ENCODE measurements at regions not wholly inside any gene's neighbourhood (a gene's known extent, or its start where the extent isn't known, plus 50 kb on each side); places are given as distances from the start of the nearest gene placed in this dataset.
"Not testable (repeated sequence)": the region's sequence is repeated elsewhere in the genome, so short reads cannot be mapped to it uniquely, and the experiment has no call there.

- Histone ChIP-seq H3K4me2 (ENCODE audit: low read length) (no peak overlapping the region), H3F3A (ENCODE audit: control insufficient read depth, insufficient read depth) (no peaks in the 10 kb centered on the region), H3K27ac (ENCODE audit: low read depth, low read length) (no peak overlapping the region)
Observed at GRCh38 chr4:117704721-117705120, 329.6 kb upstream of the NDST3 start.

DNA sequence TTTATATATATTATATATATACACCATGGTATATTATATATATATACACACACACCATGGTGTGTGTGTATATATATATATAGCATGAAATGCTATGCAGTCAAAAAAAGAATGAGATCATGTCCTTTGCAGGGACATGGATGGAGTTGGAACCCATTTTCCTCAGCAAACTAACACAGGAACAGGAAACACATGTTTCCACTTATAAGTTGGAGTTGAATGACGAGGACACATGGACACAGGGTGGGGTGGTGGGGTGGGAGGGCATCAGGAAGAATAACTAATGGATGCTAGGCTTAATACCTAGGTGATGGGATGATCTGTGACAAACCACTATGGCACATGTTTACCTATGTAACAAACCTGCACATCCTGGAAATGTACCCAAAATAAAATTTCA is 293.6 kb upstream of the NDST3 start:
- Histone ChIP-seq H3K4me2 (ENCODE audit: low read length) (no peak overlapping the region), H3K9me3 (ENCODE audit: control insufficient read depth, insufficient read depth, low read length) (no peaks in the 10 kb centered on the region), H3K27ac (ENCODE audit: low read depth, low read length) (no peak overlapping the region), H3K36me3 (ENCODE audit: control insufficient read depth, low read length) (no peaks in the 10 kb centered on the region), H3K79me2 (ENCODE audit: control insufficient read depth, low read length) (no peaks in the 10 kb centered on the region), H3K4me1 (ENCODE audit: control insufficient read depth, low read length) (no peaks in the 10 kb centered on the region), H3K27me3 (ENCODE audit: control insufficient read depth, low read length) (no peaks in the 10 kb centered on the region), H4K20me1 (ENCODE audit: control insufficient read depth, insufficient read depth, low read depth, low read length) (no peaks in the 10 kb centered on the region), H3F3A (ENCODE audit: control insufficient read depth, insufficient read depth) (no peaks in the 10 kb centered on the region), H3K9me2 (replicated peaks; ENCODE audit: control insufficient read depth, low read length) (no peaks in the 10 kb centered on the region), H3K4me3 (ENCODE audit: low read length) (no peak overlapping the region)
- no peak for TF ChIP-seq EZH2phosphoT487 (IDR thresholded peaks at IDR 0.05; ENCODE audit: borderline replicate concordance, low read length)
- TF ChIP-seq CTCF (IDR thresholded peaks at IDR 0.05; ENCODE audit: low read depth, low read length, poor library complexity, severe bottlenecking): no peak

More at GRCh38 chr4:117704721-117705120, 329.6 kb upstream of the NDST3 start:
- Histone ChIP-seq H3K4me3 (ENCODE audit: low read length) (no peak overlapping the region), H3K4me1 (ENCODE audit: control insufficient read depth, low read length) (no peaks in the 10 kb centered on the region), H3K27me3 (ENCODE audit: control insufficient read depth, low read length) (no peaks in the 10 kb centered on the region), H3K9me3 (ENCODE audit: control insufficient read depth, insufficient read depth, low read length) (no peaks in the 10 kb centered on the region; the same call in 1 of the 2 replicates), H3K36me3 (ENCODE audit: control insufficient read depth, low read length) (no peaks in the 10 kb centered on the region), H4K20me1 (ENCODE audit: control insufficient read depth, insufficient read depth, low read depth, low read length) (no peaks in the 10 kb centered on the region), H3K79me2 (ENCODE audit: control insufficient read depth, low read length) (no peaks in the 10 kb centered on the region), H3K9me2 (replicated peaks; ENCODE audit: control insufficient read depth, low read length) (no peaks in the 10 kb centered on the region)
- TF ChIP-seq CTCF (IDR thresholded peaks at IDR 0.05; ENCODE audit: low read depth, low read length, poor library complexity, severe bottlenecking) (no peak), EZH2phosphoT487 (IDR thresholded peaks at IDR 0.05; ENCODE audit: borderline replicate concordance, low read length) (no peak)

- not testable (repeated sequence) for H3K9me3 ChIP-seq (ENCODE audit: control insufficient read depth, insufficient read depth, low read length); H3K36me3 ChIP-seq (ENCODE audit: control insufficient read depth, low read length); H3F3A ChIP-seq (ENCODE audit: control insufficient read depth, insufficient read depth); H3K4me2 ChIP-seq (ENCODE audit: low read length); H3K27ac ChIP-seq (ENCODE audit: low read depth, low read length); H4K20me1 ChIP-seq (ENCODE audit: control insufficient read depth, insufficient read depth, low read depth, low read length); H3K4me3 ChIP-seq (ENCODE audit: low read length); H3K79me2 ChIP-seq (ENCODE audit: control insufficient read depth, low read length); H3K4me1 ChIP-seq (ENCODE audit: control insufficient read depth, low read length); H3K27me3 ChIP-seq (ENCODE audit: control insufficient read depth, low read length); H3K9me2 ChIP-seq (replicated peaks; ENCODE audit: control insufficient read depth, low read length)
Observed at GRCh38 chr4:117745379-117745778, 288.9 kb upstream of the NDST3 start.

DNA sequence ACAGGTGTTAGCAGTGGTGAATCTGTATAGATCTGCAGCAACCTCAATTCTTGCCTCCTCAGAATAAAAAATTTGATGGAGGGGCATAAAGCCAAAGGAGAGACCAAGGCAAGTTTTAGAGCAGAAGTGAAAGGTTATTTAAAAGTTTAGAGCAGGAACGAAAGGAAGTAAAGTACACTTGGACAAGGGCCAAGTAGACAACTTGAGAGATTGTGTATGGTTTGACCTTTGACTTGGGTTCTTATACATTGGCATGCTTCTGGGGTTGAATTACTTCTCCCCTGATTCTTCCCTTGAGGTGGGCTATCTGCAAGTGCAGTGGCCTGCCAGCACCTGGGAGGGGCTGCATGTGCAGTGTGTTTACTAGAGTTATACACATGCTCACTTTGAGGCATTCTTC is 278.8 kb upstream of the NDST3 start:
- Histone ChIP-seq H3K4me1 (ENCODE audit: control insufficient read depth, low read length) (no peaks in the 10 kb centered on the region), H3K4me2 (ENCODE audit: low read length) (no peak overlapping the region), H4K20me1 (ENCODE audit: control insufficient read depth, insufficient read depth, low read depth, low read length) (no peaks in the 10 kb centered on the region), H3K27me3 (ENCODE audit: control insufficient read depth, low read length) (no peaks in the 10 kb centered on the region), H3K79me2 (ENCODE audit: control insufficient read depth, low read length) (no peaks in the 10 kb centered on the region), H3K27ac (ENCODE audit: low read depth, low read length) (no peak overlapping the region), H3K36me3 (ENCODE audit: control insufficient read depth, low read length) (no peaks in the 10 kb centered on the region), H3K9me3 (ENCODE audit: control insufficient read depth, insufficient read depth, low read length) (no peaks in the 10 kb centered on the region), H3K9me2 (replicated peaks; ENCODE audit: control insufficient read depth, low read length) (no peaks in the 10 kb centered on the region), H3K4me3 (ENCODE audit: low read length) (no peak overlapping the region), H3F3A (ENCODE audit: control insufficient read depth, insufficient read depth) (no peaks in the 10 kb centered on the region)
- no peak for TF ChIP-seq EZH2phosphoT487 (IDR thresholded peaks at IDR 0.05; ENCODE audit: borderline replicate concordance, low read length)
- TF ChIP-seq CTCF (IDR thresholded peaks at IDR 0.05; ENCODE audit: low read depth, low read length, poor library complexity, severe bottlenecking): no peak
